CD4-positive, alpha-beta memory T cell (primary cell): ENCODE measurements at regions not wholly inside any gene's neighbourhood (a gene's known extent, or its start where the extent isn't known, plus 50 kb on each side); places are given as distances from the start of the nearest gene placed in this dataset.

Experiments used
- CTCF ChIA-PET: fragments of 350-600 bp; sonication (Branson Sonifier 250); formaldehyde crosslinking; loops from one replicate; lab custom pipeline; 2021; ENCODE audit warnings: inconsistent platforms; ENCODE audit not compliant: partially characterized antibody; lab: Charles Lee
- POLR2A ChIA-PET: fragments of 350-600 bp; sonication (Branson Sonifier 250); formaldehyde crosslinking; loops from one replicate; lab custom pipeline; 2021; ENCODE audit not compliant: partially characterized antibody; lab: Charles Lee
- DNase-seq, 5 donors: peaks; one replicate each; pipeline versions ENCODE4 v3.0.0 to v3.0.0-alpha.2; 2020 to 2022; ENCODE audit warnings: mixed read lengths in 1 of 5
- H3K27ac ChIP-seq: one replicate; pipeline ENCODE4 v1.7.0; 2013; ENCODE audit warnings: low read depth, low read length
- H3K27me3 ChIP-seq: 2 replicates; pipeline ENCODE4 v1.7.0; 2013; ENCODE audit warnings: mild to moderate bottlenecking, low read length, moderate library complexity; ENCODE audit not compliant: insufficient read depth
- H3K36me3 ChIP-seq: 2 replicates; pipeline ENCODE4 v1.7.0; 2013; ENCODE audit warnings: mild to moderate bottlenecking, low read length, moderate library complexity; ENCODE audit not compliant: insufficient read depth
- H3K4me1 ChIP-seq: 2 replicates; pipeline ENCODE4 v1.7.0; 2013; ENCODE audit warnings: mild to moderate bottlenecking, low read length, moderate library complexity; ENCODE audit not compliant: insufficient read depth
- H3K4me3 ChIP-seq, 2 donors: one replicate each; pipeline ENCODE4 v1.7.0; 2013; ENCODE audit warnings: low read length in 2 of 2, mild to moderate bottlenecking in 1 of 2
- H3K9me3 ChIP-seq, 2 donors: one replicate each; pipeline ENCODE4 v1.7.0; 2013; ENCODE audit warnings: low read length in 2 of 2, control low read depth in 1 of 2; ENCODE audit not compliant: control insufficient read depth in 1 of 2
- H3K27ac Mint-ChIP-seq, 7 donors: one replicate each; pipeline ENCODE4 v1.8.0; 2020 to 2021; ENCODE audit warnings: mixed read lengths in 7 of 7, mild to moderate bottlenecking in 6 of 7, inconsistent platforms in 3 of 7, moderate library complexity in 3 of 7
- H3K27me3 Mint-ChIP-seq, 2 donors: one replicate each; pipeline ENCODE4 v1.8.0; 2020 to 2021; ENCODE audit warnings: mixed read lengths in 2 of 2
- H3K36me3 Mint-ChIP-seq, 2 donors: one replicate each; pipeline ENCODE4 v1.8.0; 2020 to 2021; ENCODE audit warnings: mixed read lengths in 2 of 2, inconsistent platforms in 1 of 2, mild to moderate bottlenecking in 1 of 2
- H3K4me1 Mint-ChIP-seq, 4 donors: one replicate each; pipeline ENCODE4 v1.8.0; 2020 to 2021; ENCODE audit warnings: mixed read lengths in 4 of 4, mild to moderate bottlenecking in 1 of 4
- H3K4me3 Mint-ChIP-seq, 8 donors: one replicate each; pipeline ENCODE4 v1.8.0; 2020 to 2021; ENCODE audit warnings: mixed read lengths in 8 of 8, mild to moderate bottlenecking in 7 of 8, moderate library complexity in 6 of 8, inconsistent platforms in 3 of 8
- H3K9me3 Mint-ChIP-seq, 8 donors: one replicate each; pipeline ENCODE4 v1.8.0; 2020 to 2021; ENCODE audit warnings: mixed read lengths in 8 of 8, mild to moderate bottlenecking in 5 of 8, inconsistent platforms in 3 of 8, moderate library complexity in 1 of 8
- intact Hi-C: fragments of 100-400 bp; cut with micrococcal nuclease; formaldehyde crosslinking; loops from one replicate; pipeline ENCODE4 v1.15.1; 2023

- H3K4me1 Mint-ChIP-seq, result no peaks in the 10 kb centered on the region
- ChIA-PET POLR2A (no interaction called here), CTCF (no interaction called here)
- no peak overlapping the region for H3K4me3 ChIP-seq
- no peaks in the 10 kb centered on the region for H3K27me3 ChIP-seq
- no peaks in the 10 kb centered on the region for H3K4me1 ChIP-seq
- H3K36me3 ChIP-seq, result no peaks in the 10 kb centered on the region
- no peak overlapping the region for H3K27ac Mint-ChIP-seq
- no peak for DNase-seq
- peaks cover 2 to 6% of the 10 kb centered on the region in 2 donors for H3K27me3 Mint-ChIP-seq
- no peaks in the 10 kb centered on the region for H3K9me3 ChIP-seq
- intact Hi-C loops, result no loop called here
- H3K4me3 Mint-ChIP-seq, result no peak overlapping the region
- H3K27ac ChIP-seq, result no peak overlapping the region
- peaks cover 0 to 4% (median 2%) of the 10 kb centered on the region in 8 donors for H3K9me3 Mint-ChIP-seq
- H3K36me3 Mint-ChIP-seq, result no peaks in the 10 kb centered on the region
These were observed 67.8 kb downstream of the GP2 start for GRCh38 chr16:20259541-20259940.

- peaks cover 2 to 4% of the 10 kb centered on the region in 2 donors for H3K27me3 Mint-ChIP-seq
- intact Hi-C loops, result no loop called here
- Histone ChIP-seq H3K4me1 (no peaks in the 10 kb centered on the region), H3K27me3 (no peaks in the 10 kb centered on the region), H3K9me3 (no peaks in the 10 kb centered on the region), H3K27ac (no peak overlapping the region), H3K4me3 (no peak overlapping the region), H3K36me3 (no peaks in the 10 kb centered on the region)
- no peak for DNase-seq
- H3K9me3 Mint-ChIP-seq, result peaks cover 0 to 6% (median 2%) of the 10 kb centered on the region in 8 donors
- H3K4me3 Mint-ChIP-seq, result no peak overlapping the region
- H3K4me1 Mint-ChIP-seq, result no peaks in the 10 kb centered on the region
- no peaks in the 10 kb centered on the region for H3K36me3 Mint-ChIP-seq
- CTCF ChIA-PET, result no interaction called here
- POLR2A ChIA-PET, result no interaction called here
- no peak overlapping the region for H3K27ac Mint-ChIP-seq
These were observed 70.1 kb downstream of the GP2 start for GRCh38 chr16:20257234-20257633.

- no peak overlapping the region for H3K27ac ChIP-seq
- Mint-ChIP-seq H3K27ac (no peak overlapping the region), H3K36me3 (no peaks in the 10 kb centered on the region), H3K27me3 (peaks cover 2 to 4% of the 10 kb centered on the region in 2 donors), H3K9me3 (peaks cover 0 to 6% (median 2%) of the 10 kb centered on the region in 8 donors), H3K4me1 (no peaks in the 10 kb centered on the region), H3K4me3 (no peak overlapping the region)
- no peaks in the 10 kb centered on the region for H3K27me3 ChIP-seq
- intact Hi-C loops, result no loop called here
- H3K36me3 ChIP-seq, result no peaks in the 10 kb centered on the region
- ChIA-PET POLR2A (no interaction called here), CTCF (no interaction called here)
- no peaks in the 10 kb centered on the region for H3K9me3 ChIP-seq
- DNase-seq, result no peak
- H3K4me1 ChIP-seq, result no peaks in the 10 kb centered on the region
- H3K4me3 ChIP-seq, result no peak overlapping the region
These were observed 72.3 kb downstream of the GP2 start for GRCh38 chr16:20255002-20255401.

- Histone ChIP-seq H3K4me1 (no peaks in the 10 kb centered on the region), H3K27me3 (no peaks in the 10 kb centered on the region), H3K36me3 (no peaks in the 10 kb centered on the region), H3K27ac (no peak overlapping the region), H3K9me3 (no peaks in the 10 kb centered on the region), H3K4me3 (no peak overlapping the region)
- intact Hi-C loops, result no loop called here
- POLR2A ChIA-PET, result no interaction called here
- Mint-ChIP-seq H3K36me3 (no peaks in the 10 kb centered on the region), H3K27ac (no peak overlapping the region), H3K4me3 (no peak overlapping the region), H3K9me3 (peaks cover 0 to 3% (median 0%) of the 10 kb centered on the region in 8 donors), H3K4me1 (no peaks in the 10 kb centered on the region), H3K27me3 (peaks cover 0 to 2% of the 10 kb centered on the region in 2 donors)
- CTCF ChIA-PET, result no interaction called here
- DNase-seq, result no peak
These were observed 73.5 kb downstream of the GP2 start for GRCh38 chr16:20253825-20254224.

GRCh38 chr16:20249211-20249610 lies 78.1 kb downstream of the GP2 start:
- ChIA-PET CTCF (no interaction called here), POLR2A (no interaction called here)
- no peaks in the 10 kb centered on the region for H3K4me1 Mint-ChIP-seq
- H3K36me3 Mint-ChIP-seq, result no peaks in the 10 kb centered on the region
- no peaks in the 10 kb centered on the region for H3K9me3 ChIP-seq
- intact Hi-C loops, result no loop called here
- no peak overlapping the region for H3K4me3 Mint-ChIP-seq
- no peak overlapping the region for H3K4me3 ChIP-seq
- H3K36me3 ChIP-seq, result no peaks in the 10 kb centered on the region
- no peaks in the 10 kb centered on the region for H3K4me1 ChIP-seq
- no peaks in the 10 kb centered on the region for H3K27me3 ChIP-seq
- H3K9me3 Mint-ChIP-seq, result peaks cover 0 to 3% (median 2%) of the 10 kb centered on the region in 8 donors
- H3K27me3 Mint-ChIP-seq, result no peaks in the 10 kb centered on the region
- no peak overlapping the region for H3K27ac Mint-ChIP-seq
- DNase-seq, result no peak
- H3K27ac ChIP-seq, result no peak overlapping the region

GRCh38 chr16:20247076-20247475 lies 80.2 kb downstream of the GP2 start:
- DNase-seq, result no peak
- Mint-ChIP-seq H3K9me3 (peaks cover 0 to 7% (median 3%) of the 10 kb centered on the region in 8 donors), H3K4me1 (no peaks in the 10 kb centered on the region), H3K27me3 (peaks cover 0 to 1% of the 10 kb centered on the region in 2 donors), H3K4me3 (no peak overlapping the region), H3K36me3 (no peaks in the 10 kb centered on the region), H3K27ac (no peak overlapping the region)
- no peaks in the 10 kb centered on the region for H3K27me3 ChIP-seq
- no peak overlapping the region for H3K27ac ChIP-seq
- POLR2A ChIA-PET, result no interaction called here
- no peaks in the 10 kb centered on the region for H3K4me1 ChIP-seq
- intact Hi-C loops, result no loop called here
- H3K9me3 ChIP-seq, result no peaks in the 10 kb centered on the region
- CTCF ChIA-PET, result no interaction called here
- no peaks in the 10 kb centered on the region for H3K36me3 ChIP-seq
- no peak overlapping the region for H3K4me3 ChIP-seq

- H3K36me3 Mint-ChIP-seq, result no peaks in the 10 kb centered on the region
- intact Hi-C loops, result no loop called here
- H3K36me3 ChIP-seq, result no peaks in the 10 kb centered on the region
- POLR2A ChIA-PET, result no interaction called here
- H3K4me1 Mint-ChIP-seq, result no peaks in the 10 kb centered on the region
- no peak overlapping the region for H3K4me3 ChIP-seq
- H3K9me3 Mint-ChIP-seq, result peaks cover 0 to 10% (median 4%) of the 10 kb centered on the region in 8 donors
- H3K27me3 ChIP-seq, result no peaks in the 10 kb centered on the region
- peaks cover 0 to 7% of the 10 kb centered on the region in 2 donors for H3K27me3 Mint-ChIP-seq
- H3K4me3 Mint-ChIP-seq, result no peak overlapping the region
- H3K27ac Mint-ChIP-seq, result peak overlapping the region in 1 of 7 donors; percentile 31
- CTCF ChIA-PET, result no interaction called here
- no peaks in the 10 kb centered on the region for H3K9me3 ChIP-seq
- no peak overlapping the region for H3K27ac ChIP-seq
- no peaks in the 10 kb centered on the region for H3K4me1 ChIP-seq
- DNase-seq, result no peak
These were observed 83.5 kb downstream of the GP2 start for GRCh38 chr16:20243731-20244281.
